Stimulated activated CD4-positive, alpha-beta T cell treated with anti-CD3 and anti-CD28 coated beads, Interleukin-1b, Interleukin-23, amount 100 ng/mL, for 24 hours (primary cell): ENCODE measurements at regions not wholly inside any gene's neighbourhood (a gene's known extent, or its start where the extent isn't known, plus 50 kb on each side); places are given as distances from the start of the nearest gene placed in this dataset.

Experiments
- DNase-seq, 4 experiments: peaks; one replicate each; pipeline ENCODE4 v3.0.0-alpha.2; 2020; ENCODE audit warnings: low read depth in 4 of 4, low spot score in 1 of 4

DNA sequence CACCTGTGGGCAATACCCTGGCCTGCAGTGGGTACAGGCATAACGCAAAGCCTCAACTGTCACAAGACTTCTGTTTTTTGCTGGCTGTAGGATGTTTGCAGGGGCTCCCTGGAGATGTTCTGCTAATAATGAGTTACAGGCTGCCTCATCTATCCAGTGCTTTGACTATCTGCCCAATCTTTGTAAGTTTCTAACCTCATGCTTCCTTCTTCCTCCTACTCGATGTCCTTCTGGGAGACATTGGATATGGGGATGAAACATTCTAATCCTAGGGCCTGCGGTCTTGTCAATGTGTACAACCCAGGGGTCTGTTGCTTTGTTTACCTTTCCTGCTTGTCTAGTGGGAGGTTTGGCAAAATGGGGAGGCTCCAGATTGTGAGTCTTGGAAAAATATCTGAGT lies 136.8 kb upstream of the TCF21 start:
- DNase-seq, result no peak

DNA sequence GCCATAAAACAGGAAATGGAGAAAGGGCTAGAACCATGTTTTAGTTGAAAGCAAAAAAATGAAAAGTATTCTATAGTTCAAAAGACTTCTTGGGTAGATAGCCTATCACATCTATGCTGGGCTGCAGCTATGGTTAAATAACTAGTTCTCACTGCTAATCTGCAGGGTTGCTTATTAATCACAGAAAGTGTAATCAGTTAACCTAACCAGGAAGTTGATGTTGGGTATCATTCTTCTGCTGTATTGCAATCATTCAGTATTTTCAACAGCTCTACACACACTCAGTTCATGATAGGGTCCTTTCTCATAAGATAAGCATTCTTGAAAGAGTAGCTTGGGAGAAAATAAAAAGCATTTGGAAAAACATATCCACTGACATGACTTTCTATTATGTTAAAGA lies 135.2 kb upstream of the TCF21 start:
- no peak for DNase-seq

DNA sequence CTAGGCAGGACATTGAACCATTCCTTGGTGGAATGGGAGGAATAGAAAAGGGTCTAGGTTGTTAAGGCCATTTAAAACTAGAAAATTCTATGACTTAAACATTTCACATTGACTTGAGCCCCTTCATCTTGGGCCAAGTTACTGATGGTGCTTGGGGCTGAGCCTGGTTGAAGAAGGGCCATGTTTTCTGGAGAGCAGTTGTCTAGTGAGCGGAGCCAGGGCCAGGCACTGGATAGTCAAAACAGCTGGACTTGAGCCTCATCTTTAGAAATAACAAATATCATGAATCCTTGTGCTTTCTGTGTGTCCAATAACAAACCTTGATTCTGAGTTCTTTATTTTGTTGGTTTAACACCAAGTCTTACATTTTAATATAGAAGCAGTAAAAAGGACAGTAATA lies 134.6 kb upstream of the TCF21 start:
- DNase-seq, result no peak

DNA sequence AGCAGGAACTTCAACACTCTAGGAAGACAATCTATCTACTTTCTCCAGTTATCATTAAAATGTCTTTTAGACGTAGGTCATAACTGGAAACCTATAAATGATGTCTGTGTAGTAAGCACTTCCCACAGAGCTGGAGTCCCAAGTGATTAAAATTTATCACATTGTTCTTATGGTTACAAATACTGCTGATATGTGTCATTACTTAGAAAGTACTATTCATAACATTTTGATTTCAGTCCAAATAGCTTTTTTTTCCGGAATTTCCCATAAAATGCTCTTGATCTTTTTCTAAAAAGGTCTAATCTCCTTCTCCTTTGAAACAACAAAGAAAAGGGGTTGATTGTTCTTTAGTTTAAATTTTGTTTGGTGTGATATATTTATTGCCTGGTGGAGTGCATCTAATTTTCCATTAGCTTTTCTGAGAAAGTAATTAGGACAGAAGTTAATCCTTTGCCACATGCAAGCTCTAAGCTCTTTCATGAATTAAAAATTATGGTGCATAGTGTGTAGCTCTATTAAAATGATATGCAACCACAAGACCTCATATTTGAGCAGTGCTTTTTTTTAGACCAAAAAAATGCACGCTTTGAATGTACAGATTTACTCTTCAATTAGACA lies 132.7 kb upstream of the TCF21 start:
- no peak for DNase-seq

DNA sequence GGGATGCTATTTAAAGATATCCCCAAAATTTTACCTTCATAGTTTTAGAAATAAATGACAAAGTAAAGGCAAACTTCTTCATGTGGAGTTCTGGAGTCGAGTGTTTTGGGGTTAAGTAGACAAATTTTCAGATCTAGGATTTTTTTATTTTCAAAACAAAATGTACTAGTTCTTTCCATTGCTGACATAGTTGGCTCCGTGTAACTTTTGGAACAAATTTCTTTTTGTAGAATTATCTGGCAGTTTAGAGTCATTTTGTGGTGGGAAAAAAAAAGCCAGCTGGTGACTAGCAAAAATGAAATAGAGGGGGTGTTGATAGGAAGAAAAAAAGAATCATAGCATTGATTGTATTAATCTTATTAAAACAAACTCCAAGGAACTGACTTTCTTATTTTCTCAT lies 131.6 kb upstream of the TCF21 start:
- DNase-seq, result no peak

DNA sequence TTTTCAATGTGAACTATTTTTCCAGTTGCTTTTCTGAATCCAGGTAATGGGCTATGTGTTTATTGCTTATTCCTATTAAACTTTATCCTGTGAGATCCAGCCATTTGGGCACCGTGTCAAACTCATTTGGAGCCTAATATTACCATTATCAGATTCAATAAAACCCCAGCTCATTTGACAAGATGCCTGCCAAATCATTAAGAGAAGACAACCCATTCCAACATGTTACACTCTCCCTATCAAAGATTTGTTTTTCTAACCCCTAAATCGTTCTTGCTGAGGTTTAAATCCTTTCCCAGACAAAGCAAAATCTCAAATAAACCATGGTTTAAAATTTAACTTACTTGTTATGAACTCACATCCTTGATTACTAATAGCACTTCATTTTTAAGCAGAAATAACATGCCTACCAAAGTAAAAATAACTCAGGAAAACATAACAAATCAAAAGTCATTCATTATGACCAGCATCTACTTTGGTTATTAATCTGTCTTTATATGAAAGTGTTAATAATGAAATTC lies 130.0 kb upstream of the TCF21 start:
- DNase-seq, result no peak

DNA sequence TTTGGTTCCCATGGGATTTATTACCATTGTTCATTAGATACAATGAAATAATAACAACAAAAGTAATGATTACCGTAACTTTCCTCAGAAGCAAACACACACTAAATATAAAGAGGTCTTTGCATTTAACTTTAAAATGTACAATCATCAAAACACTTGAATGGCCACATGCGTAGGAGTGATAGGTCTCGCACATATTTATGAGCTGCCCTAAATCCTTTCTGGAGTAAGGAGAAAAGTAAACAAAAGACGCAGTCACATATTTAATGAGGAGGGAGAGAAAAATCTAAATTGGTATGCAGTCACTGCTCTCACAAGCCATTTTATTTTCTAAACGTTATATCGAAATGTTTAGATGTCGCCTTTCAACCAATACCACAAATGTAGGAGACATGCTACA lies 129.4 kb upstream of the TCF21 start:
- DNase-seq, result no peak

DNA sequence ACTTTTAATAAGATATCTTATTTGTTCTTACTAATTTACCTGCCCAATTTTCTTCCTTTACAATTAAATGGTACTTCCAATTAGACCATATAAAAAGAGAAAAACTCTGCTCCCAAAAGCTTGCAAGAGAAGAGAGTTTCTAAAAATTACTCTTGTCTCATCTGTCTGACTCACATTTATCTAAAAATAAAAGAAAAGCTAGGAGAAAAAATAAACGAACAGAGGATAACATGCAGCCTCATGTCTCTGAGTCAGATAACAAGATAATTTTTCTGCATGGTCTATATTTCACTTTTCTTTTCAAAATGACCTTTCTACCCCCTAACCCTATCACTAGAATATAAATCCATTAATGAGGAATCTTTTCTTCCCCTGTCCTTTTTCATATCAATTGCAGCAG lies 127.2 kb upstream of the TCF21 start:
- DNase-seq, result no peak

DNA sequence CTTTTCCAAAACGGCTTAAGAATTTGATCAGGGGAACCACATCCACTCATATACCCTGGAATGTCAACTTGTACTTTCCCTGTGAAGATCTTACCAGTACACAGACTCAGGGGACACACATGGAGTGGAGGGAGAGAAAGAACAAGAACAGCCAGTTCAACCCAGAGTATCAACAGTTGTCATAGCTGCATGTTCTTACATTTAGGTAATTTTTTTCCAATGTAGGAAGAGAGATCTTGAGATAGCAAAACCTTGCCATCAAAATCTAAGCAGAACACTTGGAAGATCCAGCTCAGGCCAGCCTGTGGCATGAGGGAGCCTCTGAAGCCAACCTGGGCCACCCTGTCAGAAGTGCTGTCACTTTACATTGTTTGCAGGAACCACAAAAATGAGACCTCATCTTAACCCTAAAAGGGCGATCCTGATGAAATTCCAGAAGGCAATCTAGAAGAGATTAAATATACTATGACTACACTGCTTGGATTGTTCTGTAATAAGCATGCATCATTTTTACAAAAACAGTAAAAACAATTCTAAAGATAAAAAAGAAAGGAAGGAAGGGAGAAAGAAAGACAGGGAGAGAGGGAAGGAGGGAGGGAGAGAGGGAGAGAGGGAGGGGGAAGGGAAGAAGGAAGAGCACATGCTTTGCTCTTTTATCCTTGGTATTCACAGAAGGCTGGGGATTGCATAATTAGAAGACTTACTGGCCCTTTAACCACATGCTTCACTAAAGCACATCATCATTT lies 124.7 kb upstream of the TCF21 start:
- DNase-seq, result no peak

DNA sequence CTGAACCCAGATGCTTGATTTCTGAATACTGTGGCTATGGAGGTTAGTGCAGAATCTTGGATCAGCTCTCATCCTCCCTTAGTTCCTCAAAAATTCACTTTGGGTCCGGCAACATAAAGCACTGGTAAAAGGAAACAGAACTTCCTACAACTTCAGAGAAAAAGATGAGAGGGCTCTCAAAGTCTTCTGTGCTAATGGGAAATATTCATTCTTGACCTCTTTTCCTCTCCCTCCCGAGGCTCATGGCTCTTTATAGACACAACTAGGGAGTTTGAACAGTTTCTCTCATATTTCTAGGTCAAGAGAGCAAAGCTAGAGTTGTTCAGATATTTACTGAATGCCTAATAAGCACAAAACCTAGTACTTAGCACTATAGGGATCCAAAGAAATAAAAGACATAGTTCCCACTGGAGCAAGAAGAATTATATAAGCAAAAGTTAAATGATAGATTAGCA lies 124.1 kb upstream of the TCF21 start:
- no peak for DNase-seq

DNA sequence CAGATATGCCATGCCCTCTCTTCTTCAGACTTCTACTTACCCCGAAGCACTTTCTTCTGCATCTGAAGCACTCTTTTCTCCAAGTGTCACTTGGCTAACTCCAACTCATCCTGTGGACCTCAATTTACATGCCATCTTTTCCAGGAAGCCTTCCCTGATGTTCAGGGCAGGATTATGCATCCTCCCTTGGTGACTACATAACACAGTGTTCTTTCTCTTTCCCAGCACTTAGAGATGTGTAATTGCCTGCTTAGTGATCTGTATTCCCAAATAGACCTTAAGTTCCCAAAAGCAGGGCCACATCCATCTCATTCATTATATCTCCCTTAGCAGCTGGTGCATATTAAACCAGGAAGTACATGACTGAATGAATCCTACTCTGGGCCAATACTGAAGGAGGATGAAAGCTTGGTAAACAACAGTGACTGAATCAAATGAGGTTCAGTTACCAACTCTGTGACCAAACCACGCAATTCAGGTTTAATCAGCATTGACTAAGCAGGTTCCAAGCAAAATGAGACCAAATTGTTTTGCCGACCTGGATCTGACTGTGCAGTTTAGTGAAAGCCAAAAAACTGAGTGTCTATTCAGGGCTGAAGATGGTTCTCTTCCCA lies 121.4 kb upstream of the TCF21 start:
- DNase-seq, result no peak

DNA sequence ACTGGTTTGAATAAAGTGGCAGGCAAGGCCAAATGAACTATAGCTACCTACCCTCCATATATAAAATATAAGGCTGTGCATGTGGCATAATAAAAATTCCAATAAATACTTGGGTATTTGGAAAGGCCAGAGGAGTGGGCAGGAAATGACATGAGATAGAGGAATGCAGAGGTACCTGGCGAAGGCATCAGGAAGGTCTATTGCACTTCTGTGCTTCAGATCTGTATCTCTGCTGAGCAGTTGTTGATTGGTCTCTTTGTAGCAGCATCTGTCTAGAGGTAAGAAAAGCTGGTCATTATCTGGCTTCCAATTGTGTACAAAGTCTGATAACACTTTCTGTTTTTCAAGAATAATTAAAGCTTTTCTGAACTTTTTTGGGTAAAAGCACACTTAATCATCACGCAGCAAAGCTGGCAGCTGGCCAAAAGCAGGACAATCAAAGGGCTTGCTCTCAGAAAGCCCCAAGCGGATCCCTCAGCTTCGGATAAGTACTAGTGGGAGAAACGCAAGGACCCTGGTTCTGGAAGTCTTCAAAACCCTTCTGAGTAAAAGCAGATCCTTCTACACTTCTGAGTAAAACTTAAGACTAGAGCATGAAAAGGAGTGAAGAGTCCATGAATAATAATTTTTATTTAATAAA lies 120.1 kb upstream of the TCF21 start:
- no peak for DNase-seq

DNA sequence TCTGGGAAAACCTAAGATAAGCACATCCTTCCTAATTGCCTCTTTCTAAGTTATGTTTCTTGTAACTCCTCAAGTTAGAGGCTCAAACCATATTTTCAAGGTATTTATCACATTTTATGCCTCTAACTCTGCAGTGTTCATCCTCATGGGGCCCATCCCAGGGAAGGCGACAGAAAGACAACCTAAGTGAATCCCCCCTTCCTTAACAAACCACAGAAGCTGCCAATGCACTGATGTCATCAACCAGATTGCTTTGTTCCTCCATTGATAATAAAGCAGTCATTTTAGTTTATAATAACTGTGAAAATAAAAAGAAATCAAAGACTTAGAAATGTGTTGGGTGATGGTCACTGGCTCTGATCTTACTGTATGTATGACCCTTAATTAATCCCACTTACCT lies 119.5 kb upstream of the TCF21 start:
- DNase-seq, result no peak

DNA sequence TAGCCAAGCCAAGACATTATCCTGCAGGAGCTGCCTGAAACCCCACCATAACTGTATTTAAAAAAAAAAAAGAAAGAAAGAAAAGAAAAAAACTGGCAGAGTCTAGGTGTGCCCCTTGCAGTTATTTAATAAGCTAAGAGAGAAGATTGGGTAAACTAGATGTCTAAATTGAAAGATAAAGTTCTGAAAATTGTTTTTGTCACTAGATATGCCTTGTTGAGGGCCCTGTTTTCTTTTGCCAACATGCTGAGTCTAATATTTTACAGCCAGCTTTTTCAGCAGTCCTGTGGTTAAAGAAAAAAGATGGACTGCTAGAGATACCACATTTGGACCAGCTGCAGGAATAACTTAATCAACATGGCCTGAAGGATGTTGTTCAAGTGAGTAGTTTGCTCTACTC lies 116.3 kb upstream of the TCF21 start:
- DNase-seq, result no peak

DNA sequence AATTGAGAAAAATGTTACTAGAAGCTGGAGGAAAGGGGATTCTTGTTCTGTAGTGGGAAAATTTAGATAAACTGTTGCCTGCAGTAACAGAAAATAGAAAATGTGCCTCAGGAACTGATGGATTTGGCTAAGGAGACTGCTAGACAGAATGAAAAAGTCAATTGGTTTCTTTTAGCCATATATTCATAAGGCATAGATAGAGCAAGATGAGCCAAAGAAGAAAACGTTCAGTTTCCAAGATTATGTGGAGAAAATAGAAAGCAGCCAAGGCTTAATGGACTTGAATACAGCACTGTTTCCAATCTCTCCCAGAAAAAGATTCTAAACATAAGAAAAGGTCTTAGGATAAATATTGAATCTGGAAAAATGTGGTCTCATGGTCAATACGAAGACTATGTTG lies 115.1 kb upstream of the TCF21 start:
- no peak for DNase-seq

DNA sequence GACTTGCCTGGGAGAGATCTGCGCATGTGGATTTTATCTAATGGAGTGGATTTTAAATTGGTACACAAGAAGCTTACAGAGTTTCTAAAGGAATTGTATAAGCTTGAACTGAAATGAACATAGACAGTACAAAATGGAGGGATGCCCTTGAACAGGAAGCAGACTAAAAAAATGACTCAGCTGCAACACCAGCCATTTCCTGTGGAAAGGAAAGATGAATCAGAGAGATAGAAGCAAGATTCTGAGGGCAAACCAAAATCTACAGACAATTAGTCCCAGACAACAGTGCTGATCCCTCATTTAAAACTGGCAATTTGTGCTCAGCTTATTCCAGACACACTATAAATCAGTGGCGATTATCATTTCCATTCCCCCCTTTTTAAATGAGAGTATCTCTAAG lies 114.6 kb upstream of the TCF21 start:
- no peak for DNase-seq

DNA sequence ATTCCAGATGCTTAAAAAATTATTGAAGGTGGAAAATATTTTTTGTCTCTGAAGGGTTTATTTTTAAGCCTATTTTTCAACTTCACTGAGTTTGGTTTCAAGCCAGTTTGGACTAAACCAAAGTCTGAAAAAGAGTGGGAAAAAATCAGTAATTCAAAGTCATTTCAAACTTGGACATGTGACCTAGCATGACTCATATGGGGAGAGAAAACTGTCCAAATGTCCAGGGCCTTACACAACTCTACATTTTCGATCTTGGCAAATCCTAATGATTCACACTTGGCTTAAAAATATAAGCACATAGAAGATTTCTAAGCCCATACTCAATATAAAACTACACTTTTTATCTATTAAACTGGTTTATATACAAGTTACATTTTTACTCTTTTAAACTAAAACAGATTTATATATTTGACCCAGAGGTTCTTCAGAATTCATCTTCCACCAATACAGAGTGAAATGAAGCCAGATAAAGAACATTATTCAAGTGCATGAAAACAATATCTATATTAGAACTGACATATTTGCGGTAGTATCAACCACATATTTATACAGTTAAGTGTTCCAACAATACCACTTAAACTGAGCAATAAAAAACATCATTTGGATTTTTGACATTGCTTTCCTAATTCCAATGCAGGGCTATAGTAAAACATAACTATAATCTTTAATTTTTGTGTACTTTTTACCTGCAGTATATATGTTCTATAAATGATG lies 110.3 kb upstream of the TCF21 start:
- DNase-seq, result no peak

DNA sequence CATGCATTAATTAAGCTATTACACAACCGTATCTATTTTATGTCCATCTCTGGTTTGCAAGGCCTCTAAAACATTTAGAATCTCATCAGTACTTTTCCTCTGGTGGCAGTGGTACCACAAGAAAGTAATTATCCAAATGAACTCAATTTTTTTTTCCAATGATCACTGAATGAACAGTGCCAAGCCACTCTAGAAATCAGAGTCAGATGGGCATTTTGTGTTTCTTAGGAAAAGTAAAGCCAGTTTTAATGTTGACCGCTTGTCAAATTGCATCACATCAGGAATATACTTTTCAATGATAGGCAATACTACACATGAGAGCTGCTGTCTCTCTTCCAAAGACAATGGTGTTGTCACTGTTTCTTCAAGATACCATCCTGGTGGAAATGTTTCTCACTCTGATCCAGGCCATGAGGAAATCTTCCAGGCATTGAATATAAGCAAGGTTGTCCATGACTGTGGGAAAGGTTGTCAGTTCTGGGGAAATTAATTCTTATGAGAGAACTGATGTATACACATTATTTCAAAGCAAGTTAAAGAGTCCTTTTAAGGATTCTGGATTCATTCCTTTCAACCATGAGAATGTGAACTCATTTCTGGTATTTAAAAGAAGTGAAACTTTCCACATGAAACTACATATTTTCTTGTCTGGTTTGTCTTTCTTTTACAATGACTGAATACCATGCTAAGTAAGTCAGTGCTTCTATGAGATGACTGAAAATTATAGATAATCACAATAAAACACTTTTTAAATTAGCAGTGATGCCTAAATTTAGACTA lies 108.8 kb upstream of the TCF21 start:
- DNase-seq, result no peak

DNA sequence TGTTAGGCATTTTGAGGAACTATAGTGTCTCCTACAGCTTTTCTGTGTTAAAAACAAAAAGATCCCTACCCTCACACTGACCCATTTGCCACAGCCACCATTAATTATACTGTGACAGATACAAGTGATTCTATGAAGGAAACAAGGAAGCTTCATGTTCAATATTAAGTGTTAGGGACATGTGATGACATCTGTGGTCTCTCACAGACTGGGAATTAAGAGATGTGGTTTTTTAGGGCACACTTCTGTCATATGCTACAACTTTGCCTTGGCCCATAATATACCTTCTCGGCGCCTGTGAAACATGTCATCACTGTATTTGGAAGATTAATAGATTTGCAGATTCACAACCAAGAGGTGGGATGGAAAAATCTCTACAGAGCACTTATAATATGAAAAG lies 102.9 kb upstream of the TCF21 start:
- DNase-seq, result no peak

DNA sequence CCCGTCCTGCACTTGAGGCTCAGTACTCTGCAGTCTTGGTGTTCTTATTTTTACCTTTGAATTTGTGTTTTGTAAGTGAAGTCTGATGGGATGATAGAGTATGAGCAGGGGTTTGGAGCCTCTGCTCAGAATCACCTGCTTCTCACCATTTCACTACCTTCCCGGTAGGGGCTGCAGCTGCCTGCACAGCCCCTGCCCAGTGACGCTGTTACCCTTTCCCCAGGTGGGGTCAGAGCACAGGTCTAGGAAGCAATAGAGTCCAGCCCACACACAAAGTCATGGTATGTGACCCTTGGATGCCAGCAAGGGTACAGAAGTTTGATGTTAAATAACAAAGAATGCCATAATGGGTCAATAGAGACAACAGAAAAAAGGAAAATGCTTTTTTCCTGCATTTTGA lies 101.8 kb upstream of the TCF21 start:
- no peak for DNase-seq
